ENCODE measurements at regions not wholly inside any gene's neighbourhood (a gene's known extent, or its start where the extent isn't known, plus 50 kb on each side); places are given as distances from the start of the nearest gene placed in this dataset.

DNA sequence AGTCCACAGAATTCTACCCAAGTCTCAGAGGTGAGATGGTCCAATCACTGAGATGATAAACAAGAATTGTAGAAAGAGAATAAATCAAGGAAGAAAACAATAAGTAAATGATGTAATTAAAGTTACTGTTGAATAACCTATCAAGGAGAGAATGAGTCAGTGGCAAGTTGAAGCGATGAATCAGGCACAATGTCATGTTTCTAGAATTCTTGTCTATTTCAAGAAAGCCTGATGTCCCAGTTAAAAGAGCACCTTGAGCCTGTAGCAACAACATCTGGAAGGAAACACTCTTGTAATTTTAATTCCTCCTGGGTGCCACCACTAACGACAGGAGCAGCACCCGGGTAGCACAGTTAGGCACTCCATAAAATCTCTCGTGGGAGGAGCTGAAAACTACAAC is 67.9 kb upstream of the SLC35C1 start:
- TF ChIP-seq, protein P1, sequence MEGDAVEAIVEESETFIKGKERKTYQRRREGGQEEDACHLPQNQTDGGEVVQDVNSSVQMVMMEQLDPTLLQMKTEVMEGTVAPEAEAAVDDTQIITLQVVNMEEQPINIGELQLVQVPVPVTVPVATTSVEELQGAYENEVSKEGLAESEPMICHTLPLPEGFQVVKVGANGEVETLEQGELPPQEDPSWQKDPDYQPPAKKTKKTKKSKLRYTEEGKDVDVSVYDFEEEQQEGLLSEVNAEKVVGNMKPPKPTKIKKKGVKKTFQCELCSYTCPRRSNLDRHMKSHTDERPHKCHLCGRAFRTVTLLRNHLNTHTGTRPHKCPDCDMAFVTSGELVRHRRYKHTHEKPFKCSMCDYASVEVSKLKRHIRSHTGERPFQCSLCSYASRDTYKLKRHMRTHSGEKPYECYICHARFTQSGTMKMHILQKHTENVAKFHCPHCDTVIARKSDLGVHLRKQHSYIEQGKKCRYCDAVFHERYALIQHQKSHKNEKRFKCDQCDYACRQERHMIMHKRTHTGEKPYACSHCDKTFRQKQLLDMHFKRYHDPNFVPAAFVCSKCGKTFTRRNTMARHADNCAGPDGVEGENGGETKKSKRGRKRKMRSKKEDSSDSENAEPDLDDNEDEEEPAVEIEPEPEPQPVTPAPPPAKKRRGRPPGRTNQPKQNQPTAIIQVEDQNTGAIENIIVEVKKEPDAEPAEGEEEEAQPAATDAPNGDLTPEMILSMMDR (IDR thresholded peaks at IDR 0.05) = no peak
- TF ChIP-seq EP300 (IDR thresholded peaks at IDR 0.05) = no peak
